HG02973 (cell line): ENCODE measurements at regions not wholly inside any gene's neighbourhood (a gene's known extent, or its start where the extent isn't known, plus 50 kb on each side); places are given as distances from the start of the nearest gene placed in this dataset.
"Not testable (repeated sequence)": the region's sequence is repeated elsewhere in the genome, so short reads cannot be mapped to it uniquely, and the experiment has no call there.

ENCODE experiments used
- ATAC-seq: cut with Tn5 transposase; IDR thresholded peaks from one replicate; pipeline ENCODE4 v1.9.1; 2021; ENCODE audit warnings: moderate library complexity; ENCODE audit not compliant: unreplicated experiment

GRCh38 chr6:76790045-76790796 lies 673.1 kb downstream of the HTR1B start:
- no peak for ATAC-seq

- ATAC-seq, result no peak
Measured at GRCh38 chr6:76789580-76789979, 673.7 kb downstream of the HTR1B start.

- ATAC-seq, result no peak
Measured at GRCh38 chr6:76788155-76788554, 675.1 kb downstream of the HTR1B start.

- no peak for ATAC-seq
Measured at GRCh38 chr6:76779068-76779467, 684.2 kb downstream of the HTR1B start.

GRCh38 chr6:76776876-76777275 lies 686.4 kb downstream of the HTR1B start:
- ATAC-seq, result no peak

- no peak for ATAC-seq
Measured at GRCh38 chr6:76774781-76775384, 688.4 kb downstream of the HTR1B start.

GRCh38 chr6:76772951-76773350 lies 690.3 kb downstream of the HTR1B start:
- no peak for ATAC-seq

GRCh38 chr6:76771059-76771634 lies 692.1 kb downstream of the HTR1B start:
- ATAC-seq, result no peak

- ATAC-seq, result no peak
Measured at GRCh38 chr6:76770281-76770680, 693.0 kb downstream of the HTR1B start.

GRCh38 chr6:76768556-76768955 lies 694.7 kb downstream of the HTR1B start:
- ATAC-seq, result no peak

- ATAC-seq, result no peak
Measured at GRCh38 chr6:76764057-76764456, 691.6 kb upstream of the IMPG1 start.

- no peak for ATAC-seq
Measured at GRCh38 chr6:76752841-76753240, 680.4 kb upstream of the IMPG1 start.

GRCh38 chr6:76745388-76745787 lies 672.9 kb upstream of the IMPG1 start:
- not testable (repeated sequence) for ATAC-seq

GRCh38 chr6:76744151-76744720 lies 671.8 kb upstream of the IMPG1 start:
- ATAC-seq, result not testable (repeated sequence)

- ATAC-seq, result no peak
Measured at GRCh38 chr6:76742919-76743318, 670.5 kb upstream of the IMPG1 start.

- no peak for ATAC-seq
Measured at GRCh38 chr6:76719449-76719848, 647.0 kb upstream of the IMPG1 start.

GRCh38 chr6:76708641-76709331 lies 636.3 kb upstream of the IMPG1 start:
- no peak for ATAC-seq

- no peak for ATAC-seq
Measured at GRCh38 chr6:76707630-76708029, 635.2 kb upstream of the IMPG1 start.

GRCh38 chr6:76706631-76707030 lies 634.2 kb upstream of the IMPG1 start:
- no peak for ATAC-seq

- ATAC-seq, result no peak
Measured at GRCh38 chr6:76706086-76706485, 633.6 kb upstream of the IMPG1 start.

- ATAC-seq, result no peak
Measured at GRCh38 chr6:76703786-76704185, 631.3 kb upstream of the IMPG1 start.
